DMS114 treated with DMSO at 0.1 percent for 48 hours (cell line): ENCODE measurements at regions not wholly inside any gene's neighbourhood (a gene's known extent, or its start where the extent isn't known, plus 50 kb on each side); places are given as distances from the start of the nearest gene placed in this dataset.
"Not testable (repeated sequence)": the region's sequence is repeated elsewhere in the genome, so short reads cannot be mapped to it uniquely, and the experiment has no call there.

ENCODE experiments used
- DNase-seq: peaks from one replicate; lab custom pipeline; 2025; ENCODE audit not compliant: unreplicated experiment; lab: John Stamatoyannopoulos, UW

DNA sequence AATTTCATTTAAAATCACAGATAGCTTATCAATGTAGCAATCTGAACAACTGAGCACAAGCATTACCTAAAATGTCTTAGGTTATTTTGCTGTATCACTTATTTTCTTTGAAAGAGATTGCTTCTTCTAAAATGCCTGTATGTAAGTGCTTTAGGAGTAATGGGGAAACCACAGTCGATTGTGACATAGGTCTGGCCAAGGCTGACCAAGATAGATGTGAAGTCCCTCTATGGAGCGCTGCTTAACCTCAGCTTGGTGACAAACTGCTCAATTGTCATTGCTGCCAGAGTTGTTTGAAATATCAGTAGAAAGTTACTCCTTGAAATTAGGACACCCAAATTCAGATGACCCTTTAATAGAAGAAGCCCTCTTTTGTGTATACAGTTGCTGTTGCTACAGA lies 401.9 kb upstream of the NDST4 start:
- no peak for DNase-seq

DNA sequence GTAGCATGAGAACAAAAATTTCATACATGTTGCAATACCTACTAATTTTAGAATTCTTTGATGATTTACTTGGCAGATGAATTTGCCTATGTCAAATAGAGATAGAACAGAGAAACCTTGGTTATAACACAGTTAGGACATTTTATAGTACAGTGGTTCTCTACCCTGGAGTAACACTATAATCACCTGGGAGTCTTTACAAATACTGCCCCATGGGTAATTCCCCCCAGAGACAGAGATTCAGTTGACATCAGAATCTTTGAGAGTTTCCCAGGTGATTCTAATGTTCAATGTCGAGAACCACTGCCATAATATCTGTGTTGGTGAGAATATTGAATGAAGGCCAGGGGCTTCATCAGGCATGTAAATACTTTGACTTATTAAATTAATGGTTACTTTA lies 401.3 kb upstream of the NDST4 start:
- no peak for DNase-seq

- DNase-seq: no peak
Measured at GRCh38 chr4:115505326-115505725, 391.9 kb upstream of the NDST4 start.

- DNase-seq: no peak
Measured at GRCh38 chr4:115501656-115502055, 388.2 kb upstream of the NDST4 start.

- DNase-seq: not testable (repeated sequence)
Measured at GRCh38 chr4:115493770-115494169, 380.4 kb upstream of the NDST4 start.

DNA sequence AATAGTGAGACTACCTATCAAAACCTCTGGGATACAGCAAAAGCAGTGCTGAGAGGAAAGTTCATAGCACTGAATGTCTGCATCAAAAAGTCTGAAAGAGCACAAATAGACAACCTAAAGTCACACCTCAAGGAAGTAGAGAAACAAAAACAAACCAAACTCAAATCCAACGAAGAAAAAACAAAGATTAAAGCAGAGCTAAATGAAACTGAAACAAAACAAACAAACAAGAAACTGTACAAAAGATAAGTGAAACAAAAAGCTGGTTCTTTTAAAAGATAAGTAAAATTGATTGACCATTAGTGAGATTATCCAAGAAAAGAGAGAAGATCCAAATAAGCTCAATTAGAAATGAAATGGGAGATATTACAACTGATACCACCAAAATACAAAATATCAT lies 378.3 kb upstream of the NDST4 start:
- DNase-seq: no peak

- no peak for DNase-seq
Measured at GRCh38 chr4:115489279-115489678, 375.9 kb upstream of the NDST4 start.

DNA sequence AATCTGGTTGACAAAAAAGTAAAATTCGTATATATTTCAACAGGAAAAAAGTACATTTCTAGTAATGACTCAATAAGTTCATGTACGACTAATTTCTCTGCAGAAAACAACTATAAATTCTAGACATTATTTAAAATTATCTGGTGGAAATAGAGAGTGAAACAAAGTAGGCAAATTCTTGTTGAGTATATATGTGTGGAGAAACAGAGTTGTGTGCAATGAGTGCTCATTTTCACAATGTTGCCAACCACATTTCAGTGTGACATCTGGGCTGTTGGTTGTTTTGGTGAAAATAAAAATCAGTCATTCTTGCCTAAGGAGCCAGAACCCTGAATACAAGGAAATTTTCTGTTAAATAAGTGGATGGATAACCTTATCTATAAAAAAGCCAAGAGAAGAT lies 372.0 kb upstream of the NDST4 start:
- DNase-seq: no peak

DNA sequence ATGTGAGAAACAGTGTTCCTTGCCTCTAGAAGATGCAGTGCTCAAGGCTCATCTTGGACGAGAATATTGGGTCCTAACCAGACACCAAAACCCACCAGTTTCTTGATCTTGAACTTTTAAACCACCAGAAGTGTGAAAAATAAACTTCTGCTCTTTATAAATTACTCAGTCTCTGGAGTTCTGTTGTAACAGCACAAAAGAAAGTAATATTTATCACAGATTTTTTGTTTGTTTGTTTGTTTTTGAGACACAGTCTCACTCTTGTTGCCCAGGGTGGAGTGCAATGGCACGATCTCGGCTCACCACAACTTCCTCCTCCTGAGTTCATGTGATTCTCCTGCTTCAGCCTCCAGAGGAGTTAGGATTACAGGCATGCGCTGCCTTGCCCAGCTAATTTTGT lies 371.1 kb upstream of the NDST4 start:
- no peak for DNase-seq

- DNase-seq: no peak
Measured at GRCh38 chr4:115470763-115471162, 357.3 kb upstream of the NDST4 start.

GRCh38 chr4:115459301-115459700 lies 345.9 kb upstream of the NDST4 start:
- not testable (repeated sequence) for DNase-seq

GRCh38 chr4:115456231-115456630 lies 342.8 kb upstream of the NDST4 start:
- no peak for DNase-seq

DNA sequence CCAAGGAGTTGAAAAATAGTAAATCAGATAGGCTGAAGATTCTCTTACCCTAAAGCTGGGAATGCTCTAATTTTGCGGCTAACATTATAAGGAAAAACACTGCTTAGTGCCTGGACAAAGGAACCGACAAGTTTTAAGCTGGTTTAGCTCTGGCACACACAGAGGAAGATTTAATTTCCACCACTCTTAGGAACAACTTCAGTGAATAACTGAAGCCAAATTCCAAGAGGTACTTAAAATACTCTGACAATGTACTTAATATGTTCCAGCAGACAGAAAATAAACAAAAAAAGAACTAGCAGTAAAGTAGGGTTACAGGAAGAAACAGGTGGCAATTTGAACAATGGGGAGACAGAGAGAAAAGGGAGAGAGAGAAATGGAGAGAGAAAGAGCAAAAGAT lies 340.8 kb upstream of the NDST4 start:
- DNase-seq: no peak

DNA sequence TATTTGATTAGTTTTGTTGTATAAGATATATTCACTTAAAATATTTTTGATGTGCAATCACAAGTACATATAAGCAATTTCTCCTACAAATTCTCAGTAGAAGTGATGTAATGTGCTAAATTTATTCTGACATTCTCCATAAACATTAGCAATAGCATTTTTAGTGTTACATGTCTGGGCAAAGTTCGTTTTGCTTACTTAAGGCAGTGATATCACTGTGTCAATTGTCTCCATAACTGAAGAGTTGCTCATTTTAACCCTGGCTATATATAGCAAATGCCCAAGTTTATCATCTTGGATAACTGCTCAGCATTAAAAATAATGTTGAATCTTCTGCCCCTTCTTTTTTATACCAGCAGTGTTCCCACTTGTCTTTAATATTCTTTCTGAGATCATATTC lies 340.0 kb upstream of the NDST4 start:
- no peak for DNase-seq

DNA sequence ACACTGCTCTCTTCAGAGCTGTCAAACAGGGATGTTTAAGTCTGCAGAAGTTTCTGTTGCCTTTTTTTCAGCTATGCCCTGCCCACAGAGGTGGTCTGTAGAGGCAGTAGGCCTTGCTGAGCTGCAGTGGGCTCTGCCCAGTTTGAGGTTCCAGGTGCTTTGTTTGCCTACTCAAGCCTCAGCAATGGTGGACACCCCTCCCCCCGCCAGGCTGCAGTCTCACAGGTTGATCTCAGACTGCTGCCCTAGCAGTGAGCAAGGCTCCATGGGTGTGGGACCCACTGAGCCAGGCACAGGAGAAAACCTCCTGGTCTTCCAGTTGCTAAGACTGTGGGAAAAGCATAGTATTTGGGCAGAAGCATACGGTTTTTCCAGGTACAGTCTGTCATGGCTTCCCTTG lies 338.8 kb upstream of the NDST4 start:
- not testable (repeated sequence) for DNase-seq

DNA sequence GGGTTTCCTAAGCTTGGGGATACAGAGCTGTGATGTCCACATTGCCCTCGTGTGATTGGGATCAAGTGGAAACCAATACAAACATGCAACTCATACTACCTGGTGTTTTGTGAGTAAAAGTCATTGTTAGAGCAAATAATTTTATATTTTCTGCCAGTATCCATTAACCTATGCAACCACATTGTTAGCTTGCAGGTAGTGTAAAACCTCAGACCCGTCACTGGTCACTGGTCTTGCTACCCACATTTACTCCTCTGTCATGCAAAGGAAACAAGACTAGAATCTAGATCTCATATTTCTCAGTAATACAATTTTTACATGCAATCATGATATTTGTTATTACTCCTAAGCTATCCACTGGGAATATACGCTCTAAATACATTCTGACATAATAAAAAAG lies 324.3 kb upstream of the NDST4 start:
- no peak for DNase-seq

DNA sequence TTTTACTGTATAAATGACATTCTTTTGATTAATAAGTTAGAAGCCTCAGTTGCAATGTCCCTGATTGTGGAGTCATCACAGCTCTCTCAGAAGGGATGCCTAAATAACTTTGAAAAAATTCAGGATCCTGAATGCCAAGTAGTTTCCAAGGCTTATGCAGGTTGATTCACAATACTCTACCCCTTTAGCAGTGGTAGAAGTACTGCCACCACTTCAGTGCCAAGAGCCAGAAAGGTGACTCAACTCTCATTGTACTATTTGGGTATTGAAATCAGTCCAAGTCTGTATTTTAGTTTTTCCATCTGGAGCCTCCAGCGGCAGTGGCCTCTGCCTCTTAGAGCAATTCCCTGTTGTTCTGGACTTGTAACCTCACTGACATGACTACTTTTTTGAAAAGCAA lies 320.1 kb upstream of the NDST4 start:
- no peak for DNase-seq

GRCh38 chr4:115430024-115430423 lies 316.6 kb upstream of the NDST4 start:
- DNase-seq: no peak

- DNase-seq: no peak
Measured at GRCh38 chr4:115428455-115428854, 315.0 kb upstream of the NDST4 start.

GRCh38 chr4:115424852-115425251 lies 311.4 kb upstream of the NDST4 start:
- no peak for DNase-seq

- no peak for DNase-seq
Measured at GRCh38 chr4:115418635-115419396, 305.4 kb upstream of the NDST4 start.

DNA sequence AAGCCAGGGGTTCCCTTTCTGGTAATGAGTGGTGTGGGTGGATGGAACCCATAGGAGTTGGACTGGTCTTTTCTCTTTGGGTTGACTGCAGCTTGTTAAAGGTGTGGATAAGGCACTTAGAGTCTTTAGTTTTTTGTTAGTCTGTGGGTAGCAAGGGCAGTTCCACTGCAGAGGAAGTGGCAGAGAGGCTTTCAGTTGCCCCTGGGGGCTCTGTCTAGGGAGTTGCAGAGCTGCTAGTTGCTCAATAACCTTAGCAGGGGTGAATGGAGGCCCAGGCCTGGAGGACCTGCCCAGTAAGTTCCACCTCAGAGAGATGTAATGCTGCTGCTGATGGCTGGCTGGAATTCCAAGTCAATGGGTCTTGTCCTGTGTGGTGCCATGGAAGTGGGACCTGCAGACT lies 282.6 kb upstream of the NDST4 start:
- no peak for DNase-seq

DNA sequence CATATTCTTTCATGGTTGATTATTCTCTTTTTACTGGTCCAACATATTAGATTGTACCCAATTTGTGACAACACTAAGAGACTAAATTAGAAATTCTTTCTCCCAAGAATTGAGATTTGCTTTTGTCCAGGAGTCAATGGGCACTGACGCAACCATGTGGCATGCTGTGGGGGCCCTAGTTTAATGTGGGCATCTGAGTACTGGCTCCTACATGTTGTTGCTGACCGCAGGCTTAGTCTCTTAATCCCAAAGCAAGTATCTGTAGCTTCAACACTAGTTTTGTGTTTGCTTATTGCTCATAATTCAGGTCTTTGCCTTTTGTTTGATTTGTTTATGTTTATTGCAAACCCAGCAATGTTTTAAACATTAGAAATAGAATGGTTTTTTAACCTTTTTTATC lies 263.4 kb upstream of the NDST4 start:
- DNase-seq: no peak
